Islet of Langerhans (tissue), 1 donor: ENCODE measurements at regions not wholly inside any gene's neighbourhood (a gene's known extent, or its start where the extent isn't known, plus 50 kb on each side); places are given as distances from the start of the nearest gene placed in this dataset.
A peak's percentile ranks its signal among the peaks of the same experiment; 100 is the strongest.
"Not testable (repeated sequence)": the region's sequence is repeated elsewhere in the genome, so short reads cannot be mapped to it uniquely, and the experiment has no call there.

ENCODE experiments used
- FAIRE-seq: peaks from one replicate; lab custom pipeline; 2011; peaks lifted over from hg19 to GRCh38; lab: Jason Lieb, UNC

- FAIRE-seq: no peak
Observed at GRCh38 chr3:166307756-166308350, 470.6 kb upstream of the BCHE start.

DNA sequence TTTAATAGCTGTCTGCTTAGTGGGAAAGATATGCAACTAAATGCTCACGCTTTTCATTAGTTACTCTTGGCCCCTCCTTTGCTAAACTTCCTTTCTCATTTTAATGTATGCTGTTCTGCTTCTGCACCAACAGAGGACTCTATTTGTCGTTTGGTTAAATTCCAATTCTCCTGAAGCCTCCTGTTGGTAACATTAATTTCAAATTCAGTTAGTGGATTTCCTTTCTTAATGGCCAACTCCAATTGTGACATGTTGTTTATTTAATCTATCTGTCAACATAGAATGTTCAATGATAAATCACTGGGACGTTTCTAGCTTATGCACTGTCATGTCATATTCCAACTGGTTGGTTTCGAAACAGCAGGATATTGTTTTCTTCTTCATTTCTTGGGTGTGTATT lies 467.4 kb upstream of the BCHE start:
- no peak for FAIRE-seq

DNA sequence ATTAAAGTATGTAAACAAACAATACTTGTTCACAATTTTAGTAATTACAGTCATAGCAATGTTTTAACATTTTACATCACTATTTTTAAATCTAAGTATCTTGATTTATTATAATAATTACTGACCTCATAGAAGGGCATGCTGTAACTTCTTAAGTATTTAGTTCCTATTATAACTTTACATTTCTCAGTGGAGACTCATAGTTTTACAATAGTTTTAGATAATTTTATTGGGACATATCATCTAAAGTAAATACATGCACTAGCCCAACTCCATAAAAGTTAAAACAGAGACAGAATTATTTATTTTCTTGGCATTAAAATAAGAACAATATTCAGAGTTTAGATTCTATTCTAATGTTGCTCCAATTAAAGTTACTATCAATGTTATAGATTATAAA lies 466.5 kb upstream of the BCHE start:
- FAIRE-seq: peak; percentile 82

DNA sequence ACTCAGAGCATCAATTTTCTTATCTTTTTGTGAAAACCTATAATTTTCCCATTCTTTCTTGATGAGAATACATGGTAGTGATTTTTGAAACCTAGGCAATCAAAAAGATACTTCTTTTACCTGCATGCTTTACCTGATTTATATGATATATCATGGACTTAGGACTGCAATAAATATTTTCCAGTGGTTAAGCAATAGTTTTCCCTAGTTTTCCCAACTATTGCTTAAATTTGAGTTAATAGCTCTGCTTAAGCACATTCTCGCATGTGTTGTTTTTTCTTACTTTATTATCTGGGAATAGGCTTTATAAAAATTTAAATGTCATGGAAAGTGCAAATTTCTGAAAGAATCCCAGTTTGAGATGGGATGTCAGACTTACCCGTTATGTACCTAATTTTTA lies 465.1 kb upstream of the BCHE start:
- no peak for FAIRE-seq

- no peak for FAIRE-seq
Observed at GRCh38 chr3:166296179-166296783, 459.1 kb upstream of the BCHE start.

DNA sequence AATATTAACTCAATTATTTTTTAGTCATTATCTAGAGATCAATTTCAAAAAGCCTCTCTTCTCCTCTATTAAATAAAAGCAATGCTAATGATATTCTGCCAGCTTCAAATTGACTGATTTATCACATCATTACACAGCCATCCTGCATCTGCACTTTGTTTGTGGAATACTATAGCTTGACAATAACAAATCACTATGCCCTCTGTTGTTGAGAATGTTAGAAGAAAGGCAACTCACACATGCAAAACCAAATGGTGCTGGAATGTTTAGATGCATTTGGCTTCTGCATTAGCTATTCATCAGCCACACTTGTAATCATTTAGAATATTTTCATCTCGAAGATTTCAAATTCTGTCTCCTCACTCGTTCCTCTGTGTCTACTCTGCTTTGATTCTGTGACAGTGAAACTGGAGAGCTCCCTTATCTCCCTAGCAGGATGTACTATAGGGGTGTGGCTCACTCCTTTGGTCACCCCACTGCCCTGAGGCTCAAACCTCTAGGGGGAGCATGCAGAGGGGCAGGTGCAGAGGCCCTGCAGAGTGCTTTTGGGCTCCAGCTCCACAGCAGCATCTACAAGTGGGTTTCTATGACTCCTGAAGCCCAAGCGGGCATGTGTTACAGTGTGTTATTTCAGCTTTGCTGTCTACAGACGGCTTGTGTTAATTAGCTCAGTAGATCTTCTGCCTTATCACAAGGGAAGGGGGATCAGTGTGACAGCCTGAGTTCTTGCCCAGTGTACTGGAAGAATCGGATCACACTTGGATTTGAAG lies 454.1 kb upstream of the BCHE start:
- no peak for FAIRE-seq

- no peak for FAIRE-seq
Observed at GRCh38 chr3:166285001-166285400, 447.8 kb upstream of the BCHE start.

- FAIRE-seq: no peak
Observed at GRCh38 chr3:166283840-166284239, 446.6 kb upstream of the BCHE start.

DNA sequence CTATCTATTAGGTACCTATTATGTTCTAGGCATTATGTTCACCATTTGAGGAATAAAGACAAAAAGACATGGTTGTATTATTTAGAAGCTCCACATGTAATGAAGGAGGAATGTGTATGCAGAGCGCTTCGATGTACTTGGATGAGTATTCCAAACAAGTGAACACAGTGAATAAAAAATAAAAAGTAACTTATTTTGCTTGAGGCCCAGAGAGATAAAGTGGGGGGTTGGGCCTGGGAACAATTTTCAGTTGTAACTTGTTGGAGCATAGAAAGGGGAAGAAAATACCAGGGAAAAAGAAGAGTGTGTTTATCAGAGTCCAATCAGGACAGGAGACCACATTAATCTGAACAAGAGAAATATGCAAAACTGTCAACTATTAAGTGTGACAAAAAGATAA lies 445.7 kb upstream of the BCHE start:
- no peak for FAIRE-seq

DNA sequence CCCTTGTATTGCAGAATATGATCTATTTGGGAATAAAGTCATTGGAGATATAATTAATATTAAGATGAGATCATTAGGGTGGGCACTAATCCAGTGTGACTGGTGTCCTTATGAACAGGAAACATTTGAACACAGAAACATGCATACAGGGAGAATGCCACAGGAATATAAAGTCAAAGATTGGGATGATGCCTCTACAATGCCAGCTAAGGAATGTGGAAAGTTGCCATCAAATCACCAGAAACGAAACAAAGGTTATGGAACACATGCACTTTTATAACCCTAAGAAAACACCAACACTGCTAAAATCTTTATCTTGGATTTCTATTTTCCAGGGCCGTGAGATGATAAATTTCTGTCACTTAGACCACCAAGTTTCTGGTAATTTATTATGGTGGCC lies 442.4 kb upstream of the BCHE start:
- no peak for FAIRE-seq

- FAIRE-seq: no peak
Observed at GRCh38 chr3:166275024-166275390, 437.8 kb upstream of the BCHE start.

- FAIRE-seq: no peak
Observed at GRCh38 chr3:166274351-166275023, 437.3 kb upstream of the BCHE start.

DNA sequence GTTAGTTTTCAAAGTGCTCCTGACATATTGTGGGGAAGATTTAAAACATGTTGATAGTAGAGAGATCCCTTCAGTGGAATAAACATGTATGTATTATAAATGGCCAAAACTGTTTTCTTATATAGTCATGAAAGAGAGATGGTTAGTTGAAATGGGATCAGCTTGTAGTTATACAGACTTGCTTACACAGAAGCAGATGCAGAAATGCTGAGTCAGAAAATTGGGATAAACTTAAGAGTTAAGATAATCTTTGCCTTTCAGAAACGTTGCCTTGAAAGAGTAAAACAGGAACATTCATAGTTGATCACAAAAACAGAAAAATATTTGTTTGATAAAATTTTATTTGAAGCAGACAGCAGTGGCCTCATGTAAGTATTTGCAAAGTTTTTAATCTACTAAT lies 433.2 kb upstream of the BCHE start:
- FAIRE-seq: no peak

DNA sequence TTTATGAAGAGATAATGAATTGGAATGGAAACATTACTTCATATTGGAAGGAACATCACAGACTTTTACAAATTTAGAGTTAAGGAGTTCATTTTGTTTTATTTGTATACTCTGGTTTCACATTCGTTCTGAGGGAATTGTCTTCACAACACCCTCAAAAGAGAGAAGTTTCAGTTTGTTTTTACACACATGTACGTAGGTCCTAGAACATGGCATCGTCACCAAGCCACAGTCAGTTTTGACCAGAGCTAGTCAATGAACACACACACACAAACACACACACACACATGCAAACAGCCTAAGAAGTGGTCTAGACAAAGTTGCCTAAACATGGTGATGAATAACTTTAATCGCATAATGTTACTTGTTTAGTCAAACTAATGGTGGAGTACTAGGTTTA lies 427.9 kb upstream of the BCHE start:
- no peak for FAIRE-seq

DNA sequence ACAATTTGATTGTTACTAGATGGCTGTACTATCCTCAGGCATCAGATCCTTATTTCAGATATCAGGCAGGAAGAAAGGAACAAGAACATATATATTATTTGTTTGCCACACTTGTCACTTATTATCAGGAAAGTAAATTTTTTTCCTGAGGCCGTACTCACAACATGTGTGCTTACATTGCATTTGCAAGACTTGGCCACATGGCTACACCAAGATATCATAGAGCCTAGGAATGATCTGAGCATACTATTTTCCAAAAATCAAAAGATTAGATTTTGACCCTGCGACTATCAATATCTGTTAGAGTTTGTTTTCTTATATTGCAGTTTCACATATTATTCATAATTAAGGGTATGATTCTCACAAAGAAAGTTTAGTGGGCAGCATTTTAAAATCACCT lies 426.2 kb upstream of the BCHE start:
- FAIRE-seq: no peak

DNA sequence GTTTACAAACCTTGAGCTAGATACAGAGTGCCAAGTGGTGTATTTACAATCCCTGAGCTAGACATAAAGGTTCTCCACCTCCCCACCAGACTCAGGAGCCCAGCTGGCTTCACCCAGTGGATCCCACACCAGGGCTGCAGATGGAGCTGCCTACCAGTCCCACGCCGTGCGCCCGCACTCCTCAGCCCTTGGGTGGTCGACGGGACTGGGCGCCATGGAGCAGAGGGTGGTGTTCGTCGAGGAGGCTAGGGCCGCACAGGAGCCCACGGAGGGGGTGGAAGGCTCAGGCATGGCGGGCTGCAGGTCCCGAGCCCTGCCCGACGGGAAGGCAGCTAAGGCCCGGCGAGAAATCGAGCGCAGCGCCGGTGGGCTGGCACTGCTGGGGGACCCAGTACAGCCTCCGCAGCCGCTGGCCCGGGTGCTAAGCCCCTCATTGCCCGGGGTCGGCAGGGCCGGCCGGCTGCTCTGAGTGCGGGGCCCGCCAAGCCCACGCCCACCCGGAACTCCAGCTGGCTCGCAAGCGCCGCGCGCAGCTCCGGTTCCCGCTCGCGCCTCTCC lies 421.1 kb upstream of the BCHE start:
- FAIRE-seq: not testable (repeated sequence)

GRCh38 chr3:166257715-166258114 lies 420.5 kb upstream of the BCHE start:
- no peak for FAIRE-seq

- no peak for FAIRE-seq
Observed at GRCh38 chr3:166248784-166249183, 411.6 kb upstream of the BCHE start.

DNA sequence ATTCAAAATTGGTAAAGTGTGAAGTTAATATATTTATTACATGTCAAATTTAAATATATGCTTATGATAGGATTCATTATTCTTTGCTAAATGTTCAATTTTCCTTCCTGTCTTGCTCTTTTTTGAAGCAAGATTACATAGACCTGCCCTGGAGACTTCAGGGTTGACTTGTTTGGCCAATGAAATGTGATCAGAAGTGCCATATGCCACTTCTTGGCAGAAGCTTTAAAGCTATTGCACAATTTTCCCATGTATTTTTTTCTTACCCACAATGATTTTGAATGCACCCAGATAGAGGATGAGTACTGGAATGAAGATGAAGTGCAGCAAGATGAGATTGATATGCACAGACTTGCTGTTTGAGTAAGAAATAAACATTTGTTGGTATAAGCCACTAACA lies 406.3 kb upstream of the BCHE start:
- no peak for FAIRE-seq

GRCh38 chr3:166223120-166223519 lies 385.9 kb upstream of the BCHE start:
- no peak for FAIRE-seq

DNA sequence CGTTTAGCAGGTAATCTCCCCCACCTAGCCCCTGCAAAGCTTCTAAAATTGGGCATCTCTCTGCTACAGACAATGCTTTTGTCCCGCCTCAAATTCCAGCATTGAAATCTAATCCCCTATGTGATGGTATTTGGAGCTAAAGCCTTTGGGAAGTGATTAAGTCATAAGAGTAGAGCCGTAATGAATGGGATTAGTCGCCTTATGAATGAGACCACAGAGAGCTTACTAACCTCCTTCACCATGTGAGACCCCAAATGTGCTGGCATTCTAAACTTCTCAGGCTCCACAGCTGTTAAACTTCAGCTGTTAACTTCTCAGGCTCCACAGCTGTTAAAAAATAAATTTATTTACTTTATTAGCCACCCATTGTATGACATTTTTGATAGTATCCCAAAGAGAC lies 374.2 kb upstream of the BCHE start:
- no peak for FAIRE-seq

- FAIRE-seq: no peak
Observed at GRCh38 chr3:166209701-166210100, 372.5 kb upstream of the BCHE start.

DNA sequence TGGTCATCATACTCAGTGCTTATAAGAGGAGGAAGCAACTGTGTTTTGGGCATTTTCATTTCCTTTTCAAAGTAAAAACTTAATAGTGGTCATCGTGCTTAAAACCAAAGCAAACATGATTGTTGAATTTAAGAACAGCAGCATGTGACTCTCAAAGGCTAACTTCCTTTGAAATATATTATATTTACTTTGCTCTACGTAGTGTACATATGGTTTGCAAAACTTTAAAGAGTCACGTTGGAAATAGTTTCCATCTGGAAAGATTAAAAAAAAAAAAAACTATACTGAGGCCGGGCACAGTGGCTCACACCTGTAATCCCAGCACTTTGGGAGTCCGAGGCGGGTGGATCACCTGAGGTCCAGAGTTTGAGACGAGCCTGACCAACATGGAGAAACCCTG lies 367.9 kb upstream of the BCHE start:
- FAIRE-seq: no peak
